ENCODE measurements at regions not wholly inside any gene's neighbourhood (a gene's known extent, or its start where the extent isn't known, plus 50 kb on each side); places are given as distances from the start of the nearest gene placed in this dataset.

DNA sequence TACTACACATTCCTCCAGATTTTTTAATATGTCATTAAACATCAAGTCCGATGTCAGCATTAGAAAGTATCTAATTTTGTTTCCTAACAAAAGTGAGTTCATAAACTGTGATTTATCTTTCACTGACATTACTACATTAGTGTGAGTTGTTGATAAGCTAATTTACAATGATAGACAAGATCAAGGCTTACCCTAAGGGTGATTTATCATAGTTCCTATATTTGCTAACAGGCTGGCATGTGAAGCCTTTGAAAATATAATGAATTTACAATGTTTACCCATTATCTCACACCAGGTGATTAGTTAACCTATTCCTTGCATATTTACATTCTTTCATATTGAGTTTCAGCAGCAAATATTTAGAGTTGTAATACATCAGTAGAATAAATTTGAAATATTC is 1096.9 kb upstream of the NUDT12 start:
- H3K27ac Mint-ChIP-seq, result no peak overlapping the region
- H2BK12ac ChIP-seq (ENCODE audit: insufficient read length, low read depth, low read length), result no peak overlapping the region
- no peak overlapping the region for H4K91ac ChIP-seq (ENCODE audit: insufficient read length, low read depth, low read length)
- no peaks in the 10 kb centered on the region for H3K9me3 ChIP-seq (ENCODE audit: control insufficient read depth, low read depth, low read length)
- H3K18ac ChIP-seq (ENCODE audit: insufficient read length, low read depth, low read length), result no peak overlapping the region
- H3K4me1 Mint-ChIP-seq, result no peaks in the 10 kb centered on the region
- no peak overlapping the region for H3K56ac ChIP-seq (ENCODE audit: insufficient read length, low read depth, low read length)
- H3K9ac ChIP-seq (ENCODE audit: extremely low read depth, insufficient read length, low read length), result no peak overlapping the region
- H4K8ac ChIP-seq (replicated peaks; ENCODE audit: insufficient read length, low read depth, low read length), result no peak overlapping the region
- no peaks in the 10 kb centered on the region for H3K23me2 ChIP-seq (ENCODE audit: insufficient read length, low read depth, low read length, poor library complexity, severe bottlenecking)
- no peak overlapping the region for H2AFZ ChIP-seq (ENCODE audit: low read length)
- no peak overlapping the region for H4K5ac ChIP-seq (ENCODE audit: insufficient read length, low read depth, low read length)
- H2AK5ac ChIP-seq (ENCODE audit: insufficient read length, low read length), result no peak overlapping the region
- no peak overlapping the region for H3T11ph ChIP-seq (ENCODE audit: low read length)
- WGBS (ENCODE audit: extremely low coverage, insufficient read length, low lambda C conversion rate), result no CpG with 5 or more reads among the region's 1 CpG
- no peak overlapping the region for H3K14ac ChIP-seq (ENCODE audit: insufficient read depth, low read length)
- no peak overlapping the region for H2BK120ac ChIP-seq (ENCODE audit: low read depth, low read length, poor library complexity, severe bottlenecking)
- TF ChIP-seq, protein P1, sequence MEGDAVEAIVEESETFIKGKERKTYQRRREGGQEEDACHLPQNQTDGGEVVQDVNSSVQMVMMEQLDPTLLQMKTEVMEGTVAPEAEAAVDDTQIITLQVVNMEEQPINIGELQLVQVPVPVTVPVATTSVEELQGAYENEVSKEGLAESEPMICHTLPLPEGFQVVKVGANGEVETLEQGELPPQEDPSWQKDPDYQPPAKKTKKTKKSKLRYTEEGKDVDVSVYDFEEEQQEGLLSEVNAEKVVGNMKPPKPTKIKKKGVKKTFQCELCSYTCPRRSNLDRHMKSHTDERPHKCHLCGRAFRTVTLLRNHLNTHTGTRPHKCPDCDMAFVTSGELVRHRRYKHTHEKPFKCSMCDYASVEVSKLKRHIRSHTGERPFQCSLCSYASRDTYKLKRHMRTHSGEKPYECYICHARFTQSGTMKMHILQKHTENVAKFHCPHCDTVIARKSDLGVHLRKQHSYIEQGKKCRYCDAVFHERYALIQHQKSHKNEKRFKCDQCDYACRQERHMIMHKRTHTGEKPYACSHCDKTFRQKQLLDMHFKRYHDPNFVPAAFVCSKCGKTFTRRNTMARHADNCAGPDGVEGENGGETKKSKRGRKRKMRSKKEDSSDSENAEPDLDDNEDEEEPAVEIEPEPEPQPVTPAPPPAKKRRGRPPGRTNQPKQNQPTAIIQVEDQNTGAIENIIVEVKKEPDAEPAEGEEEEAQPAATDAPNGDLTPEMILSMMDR (conservative IDR thresholded peaks at IDR 0.05), result no peak
- H3K79me1 ChIP-seq (ENCODE audit: insufficient read depth, low read depth, low read length, poor library complexity, severe bottlenecking), result no peaks in the 10 kb centered on the region
- no peak overlapping the region for H2BK20ac ChIP-seq (ENCODE audit: low read depth, low read length, poor library complexity, severe bottlenecking)
- no peaks in the 10 kb centered on the region for H3K79me2 ChIP-seq (ENCODE audit: insufficient read depth, low read length)
- no peak overlapping the region for H2BK15ac ChIP-seq (ENCODE audit: low read depth, low read length)
- no peak overlapping the region for H2BK5ac ChIP-seq (ENCODE audit: insufficient read length, low read length)
- DNase-seq, result no peak
- H3K27ac ChIP-seq (ENCODE audit: insufficient read length, low read depth, low read length), result no peak overlapping the region
- no peaks in the 10 kb centered on the region for H3K27me3 ChIP-seq (ENCODE audit: insufficient read depth, low read length)
- H3K4ac ChIP-seq (ENCODE audit: low read depth, low read length), result no peak overlapping the region
- H3K4me3 Mint-ChIP-seq, result no peak overlapping the region
- H4K20me1 ChIP-seq (ENCODE audit: control insufficient read depth, insufficient read depth, insufficient read length), result no peaks in the 10 kb centered on the region
- no peaks in the 10 kb centered on the region for H3K4me1 ChIP-seq (ENCODE audit: insufficient read depth, low read length)
- no peaks in the 10 kb centered on the region for H3K36me3 Mint-ChIP-seq (ENCODE audit: insufficient read depth in 1 of 3, low read depth in 3 of 3)
- H3K23ac ChIP-seq (ENCODE audit: insufficient read length, low read depth, low read length), result no peak overlapping the region
- peaks cover 15% of the 10 kb centered on the region for H3K27me3 Mint-ChIP-seq (ENCODE audit: low read depth)
- 0 out of 5 replicates have a peak, but pooled peaks cover 0 to 3% of the 10 kb centered on the region in 2 experiments for H3K9me3 Mint-ChIP-seq
- no peak overlapping the region for H3K4me2 ChIP-seq (ENCODE audit: insufficient read depth, insufficient read length, low read length)
